DMS53 treated with DMSO at 0.1 percent for 48 hours (cell line): ENCODE measurements at regions not wholly inside any gene's neighbourhood (a gene's known extent, or its start where the extent isn't known, plus 50 kb on each side); places are given as distances from the start of the nearest gene placed in this dataset.
"Not testable (repeated sequence)": the region's sequence is repeated elsewhere in the genome, so short reads cannot be mapped to it uniquely, and the experiment has no call there.

ENCODE experiments used
- DNase-seq: peaks from one replicate; lab custom pipeline; 2025; ENCODE audit not compliant: unreplicated experiment; lab: John Stamatoyannopoulos, UW

GRCh38 chr7:101740981-101741725 is 76.3 kb upstream of the CUX1 start:
- DNase-seq, result peak; percentile 55

GRCh38 chr7:101743241-101743994 is 74.0 kb upstream of the CUX1 start:
- peak; percentile 51 for DNase-seq

DNA sequence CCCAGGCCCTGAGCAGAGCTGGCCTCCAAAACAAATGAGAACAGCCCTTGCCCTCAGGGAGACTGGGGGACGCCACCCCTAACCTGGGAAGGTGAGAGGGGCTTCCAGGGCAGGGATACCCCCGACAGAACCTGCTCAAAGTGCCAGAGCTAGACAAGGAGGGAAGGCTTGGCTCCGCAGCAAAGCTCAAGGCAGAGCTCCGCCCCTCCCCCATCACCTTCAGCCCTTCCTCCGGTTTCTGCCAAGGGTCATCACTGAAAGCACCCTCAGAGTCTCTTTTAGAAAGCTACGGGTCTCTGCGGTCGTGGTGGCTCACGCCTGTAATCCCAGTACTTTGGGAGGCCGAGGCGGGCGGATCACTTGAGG is 73.4 kb upstream of the CUX1 start:
- no peak for DNase-seq

GRCh38 chr7:101744588-101744987 is 72.8 kb upstream of the CUX1 start:
- no peak for DNase-seq

DNA sequence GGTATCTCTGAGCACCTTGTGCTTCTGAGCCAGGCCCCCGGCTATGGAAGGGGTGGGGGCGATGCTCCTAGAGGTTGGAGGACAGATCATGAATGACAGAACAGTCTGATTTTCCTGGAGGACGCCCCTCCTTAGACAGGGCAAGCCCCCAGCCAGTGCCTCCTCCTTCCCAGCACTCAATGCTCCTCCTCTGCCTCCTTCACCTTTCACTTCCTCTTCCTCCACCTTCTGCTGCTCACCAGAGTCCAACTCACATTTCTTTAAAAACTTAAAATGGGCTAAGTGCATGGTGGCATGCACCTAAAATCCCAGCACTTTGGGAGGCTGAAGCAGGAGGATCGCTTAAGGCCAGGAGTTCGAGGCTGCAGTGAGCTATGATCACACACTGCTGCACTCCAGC is 71.1 kb upstream of the CUX1 start:
- DNase-seq, result no peak

- DNase-seq, result no peak
These were observed 70.2 kb upstream of the CUX1 start for GRCh38 chr7:101747053-101747878.

DNA sequence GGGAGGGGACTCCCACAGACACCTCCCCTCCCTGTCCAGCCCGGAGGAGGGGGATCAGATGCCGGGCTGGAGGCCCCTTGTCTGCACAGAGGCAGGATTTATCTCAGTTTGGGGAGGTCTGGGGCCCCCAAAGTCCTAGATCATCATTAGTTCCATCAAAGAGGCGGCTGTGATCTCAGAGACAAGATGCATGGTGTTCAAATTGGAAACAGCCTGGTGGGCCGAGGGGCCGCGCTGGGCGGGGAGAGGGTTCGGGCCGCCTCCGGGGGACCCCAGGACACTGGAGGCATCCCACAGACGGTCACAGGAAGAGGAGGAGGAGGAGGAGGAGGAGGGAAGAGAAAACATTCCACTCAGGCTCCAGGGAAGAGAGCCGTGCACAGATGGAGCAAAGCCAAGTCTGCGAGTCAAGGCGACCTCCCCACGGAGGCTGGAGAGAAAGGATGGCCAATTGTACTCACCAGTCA is 69.5 kb upstream of the CUX1 start:
- DNase-seq, result no peak

DNA sequence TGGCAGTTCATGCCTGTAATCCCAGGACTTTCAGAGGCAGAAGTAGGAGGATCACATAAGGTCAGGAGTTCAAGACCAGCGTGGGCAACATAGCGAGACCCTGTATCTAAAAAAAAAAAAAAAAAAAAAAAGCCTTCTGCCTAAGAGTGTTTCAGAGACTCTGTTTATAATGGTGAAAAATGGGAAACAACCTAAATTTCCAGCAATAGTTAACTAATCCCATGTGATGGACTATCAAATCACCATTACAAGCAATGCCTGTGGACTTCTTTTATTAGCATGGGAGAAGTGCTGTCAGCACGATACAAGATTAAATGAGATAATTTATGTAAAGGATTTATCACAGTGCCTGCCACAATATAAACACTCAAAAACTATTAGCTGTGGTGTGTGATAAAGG is 67.5 kb upstream of the CUX1 start:
- DNase-seq, result no peak

DNA sequence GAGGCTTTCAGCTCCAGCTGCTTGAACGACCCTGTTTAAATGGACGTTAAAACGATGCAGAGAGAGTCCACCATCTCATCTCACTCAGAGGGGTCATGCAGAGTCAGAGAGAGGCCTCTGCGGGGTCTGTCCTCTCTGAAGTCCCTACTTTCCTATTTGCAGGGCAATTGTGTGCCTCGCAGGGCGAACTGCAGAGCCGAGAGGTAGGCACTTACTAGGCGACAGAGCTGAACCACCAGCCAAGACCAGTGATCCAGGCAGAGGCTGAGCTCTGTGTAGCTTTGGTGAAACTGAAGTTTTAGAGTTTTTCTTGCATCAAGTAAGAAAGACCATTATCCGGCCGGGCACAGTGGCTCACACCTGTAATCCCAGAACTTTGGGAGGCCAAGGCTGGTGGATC is 64.1 kb upstream of the CUX1 start:
- DNase-seq, result no peak

DNA sequence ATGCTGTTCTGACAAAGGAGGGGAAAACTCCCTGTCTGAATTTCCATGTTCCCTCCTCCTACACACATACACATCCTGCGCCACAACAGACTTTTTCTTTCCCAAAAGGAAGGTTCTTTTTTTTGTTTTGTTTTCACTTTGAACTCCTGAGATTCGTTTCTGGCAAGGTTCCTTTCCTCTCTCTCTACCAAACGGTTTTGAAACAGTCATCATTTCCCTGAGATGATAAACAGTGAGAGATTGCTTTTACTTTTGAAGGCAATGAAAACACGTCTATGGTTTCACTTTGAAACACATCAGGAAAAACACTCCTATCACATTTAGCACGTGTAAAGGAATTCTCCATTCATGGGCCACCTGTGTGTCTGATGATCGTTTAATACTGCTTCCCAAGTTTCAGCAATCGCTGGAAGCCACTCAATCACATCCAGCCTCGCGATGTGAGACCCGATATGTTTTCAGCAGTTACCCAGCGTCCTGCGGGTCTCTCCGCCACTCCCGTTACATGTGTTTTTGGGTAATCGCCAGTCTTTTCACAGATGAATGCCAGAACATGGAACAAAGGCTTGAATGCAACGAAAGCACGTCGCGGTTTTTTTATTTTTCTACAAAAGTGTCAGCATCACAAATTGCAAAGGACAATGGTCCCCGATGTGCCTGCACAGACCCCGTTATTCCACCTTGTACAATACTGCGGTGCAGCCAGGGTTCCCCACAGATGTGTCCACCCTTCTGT is 62.8 kb upstream of the CUX1 start:
- no peak for DNase-seq

DNA sequence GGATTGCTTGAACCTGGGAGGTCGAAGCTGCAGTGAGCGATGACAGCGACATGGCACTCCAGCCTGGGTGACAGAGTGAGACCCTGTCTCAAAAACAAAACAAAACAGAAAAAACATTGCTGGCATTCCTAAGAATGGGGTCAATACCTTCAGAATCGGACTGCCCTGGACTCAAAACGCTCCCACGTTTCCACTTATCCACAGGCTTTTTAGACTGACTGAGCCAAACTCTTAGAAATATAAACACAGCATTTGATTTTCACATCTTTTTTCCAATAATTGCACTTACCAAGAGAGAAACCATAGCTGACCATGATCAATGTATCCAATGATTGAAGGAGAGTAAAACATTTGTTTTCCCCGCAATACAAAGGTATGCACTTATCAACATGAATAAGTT is 59.5 kb upstream of the CUX1 start:
- DNase-seq, result no peak

GRCh38 chr7:101758519-101758918 is 58.9 kb upstream of the CUX1 start:
- not testable (repeated sequence) for DNase-seq

DNA sequence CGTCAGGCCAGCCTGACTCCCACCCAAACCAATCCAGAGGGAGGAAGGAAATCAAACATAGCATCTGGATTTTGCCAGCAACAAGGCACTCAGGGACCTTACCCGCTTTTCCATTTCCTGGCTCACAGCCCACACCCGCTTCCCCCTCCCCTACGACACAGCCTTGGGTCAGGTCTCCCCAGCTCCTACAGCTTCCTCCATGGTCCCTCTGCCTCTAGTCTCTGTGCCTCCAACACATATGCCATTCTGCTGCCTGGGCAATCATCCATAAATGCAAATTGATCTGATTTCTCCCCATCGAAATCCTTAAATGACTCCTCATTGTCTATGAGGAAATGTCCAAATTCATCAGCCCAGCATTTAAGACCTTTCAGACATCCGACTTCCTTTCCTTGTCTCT is 53.2 kb upstream of the CUX1 start:
- DNase-seq, result no peak

GRCh38 chr7:101767544-101767943 is 49.9 kb upstream of the CUX1 start:
- DNase-seq, result no peak
